ENCODE measurements at regions not wholly inside any gene's neighbourhood (a gene's known extent, or its start where the extent isn't known, plus 50 kb on each side); places are given as distances from the start of the nearest gene placed in this dataset.

DNA sequence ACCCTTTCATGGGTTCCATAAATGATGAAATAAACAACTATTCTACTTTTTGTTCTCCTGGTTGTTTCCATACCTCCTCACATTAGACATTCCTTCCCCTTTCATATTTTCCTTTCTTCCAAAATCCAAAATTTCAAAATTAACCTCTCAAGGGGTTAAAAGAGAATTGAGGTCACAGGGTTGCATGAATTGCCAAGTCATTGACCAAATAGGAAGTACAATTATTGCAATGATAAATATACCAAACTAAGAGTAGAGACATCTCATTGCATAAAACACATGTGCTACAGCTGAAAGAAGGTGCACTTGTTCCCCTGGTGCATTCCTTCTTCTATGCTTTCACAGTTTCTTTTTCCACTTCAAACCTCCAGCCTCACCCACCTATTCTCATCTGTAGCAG lies 136.1 kb downstream of the KCTD12 start:
- DNase-seq (ENCODE audit: low spot score) = no peak

DNA sequence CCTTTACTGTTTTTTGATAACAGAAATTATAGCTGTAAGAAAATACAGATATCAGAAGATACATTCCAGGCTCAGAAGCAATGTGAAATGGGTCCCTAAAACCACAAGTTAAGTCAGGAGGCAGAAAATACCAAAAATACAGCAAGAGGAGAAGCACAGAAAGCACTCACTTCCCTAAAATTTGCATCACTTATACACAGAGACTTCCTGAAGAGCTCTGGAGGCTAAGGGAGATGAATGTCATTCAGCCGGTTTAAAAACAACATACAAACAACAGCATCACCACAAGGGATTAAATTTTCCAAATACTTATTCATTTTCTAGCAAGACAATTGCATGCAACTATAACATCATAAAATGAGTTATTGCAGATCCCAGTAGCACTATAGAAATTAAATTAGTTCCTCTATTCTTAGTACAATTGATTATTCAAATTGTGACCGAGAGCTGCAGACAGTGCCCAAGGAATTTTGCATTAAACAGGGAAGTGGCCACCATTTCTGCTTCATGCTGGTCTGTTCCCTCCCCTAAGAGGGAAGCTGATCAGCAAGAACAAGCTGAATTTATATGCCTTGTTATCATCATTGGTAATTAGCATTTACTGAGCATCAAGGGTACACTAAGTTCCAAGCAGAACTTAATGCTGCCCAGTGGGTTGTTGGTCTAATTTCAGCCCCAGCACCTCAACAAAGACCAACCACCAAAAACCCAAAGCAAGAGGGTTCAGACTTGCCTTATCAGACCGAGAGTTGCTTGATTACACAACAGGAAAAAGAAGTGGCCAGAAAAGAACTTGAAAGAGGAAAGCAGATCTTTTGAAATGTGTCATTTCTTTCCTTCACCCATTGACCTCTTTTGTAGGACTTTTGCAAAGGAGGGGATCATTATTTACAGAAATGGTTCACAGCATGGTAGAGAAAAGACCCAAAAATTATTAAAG lies 140.7 kb downstream of the KCTD12 start:
- DNase-seq (ENCODE audit: low spot score) = no peak

DNA sequence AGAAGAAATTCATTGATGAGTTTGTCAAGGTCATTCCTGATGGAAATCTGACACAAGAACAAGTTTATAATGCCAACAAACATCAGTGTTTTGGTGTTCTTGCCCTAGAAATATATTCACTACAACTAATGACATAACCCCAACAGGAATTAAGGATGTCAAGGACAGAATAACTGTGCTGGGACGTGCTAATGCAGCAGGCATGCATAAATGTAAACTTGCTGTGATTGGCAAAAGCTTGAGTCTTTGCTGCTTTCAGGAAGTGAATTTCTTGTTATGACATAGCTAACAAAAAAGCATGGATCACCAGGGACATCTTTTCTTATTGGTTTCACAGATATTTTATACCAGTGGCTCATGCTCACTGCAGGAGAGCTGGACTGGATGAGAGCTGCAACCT lies 144.6 kb downstream of the KCTD12 start:
- no peak for DNase-seq (ENCODE audit: low spot score)

DNA sequence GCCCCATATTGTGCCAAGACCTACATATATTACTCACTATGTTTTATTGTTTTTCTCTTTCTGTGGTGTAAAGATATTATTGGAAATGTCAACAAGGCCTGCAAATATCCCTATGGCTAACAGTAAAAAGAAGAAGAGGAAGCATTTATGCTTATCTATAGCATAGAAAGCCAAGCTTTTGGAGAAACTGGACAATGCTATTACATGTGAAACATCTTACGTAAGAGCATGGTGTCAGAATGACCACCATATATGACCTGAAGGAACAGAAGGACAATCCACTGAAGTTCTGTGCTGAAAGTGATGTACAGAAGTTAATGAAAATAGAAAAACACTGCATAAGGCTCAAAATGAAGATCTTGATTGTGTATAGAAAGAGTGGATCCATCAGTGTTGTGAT lies 145.2 kb downstream of the KCTD12 start:
- DNase-seq (ENCODE audit: low spot score) = no peak

DNA sequence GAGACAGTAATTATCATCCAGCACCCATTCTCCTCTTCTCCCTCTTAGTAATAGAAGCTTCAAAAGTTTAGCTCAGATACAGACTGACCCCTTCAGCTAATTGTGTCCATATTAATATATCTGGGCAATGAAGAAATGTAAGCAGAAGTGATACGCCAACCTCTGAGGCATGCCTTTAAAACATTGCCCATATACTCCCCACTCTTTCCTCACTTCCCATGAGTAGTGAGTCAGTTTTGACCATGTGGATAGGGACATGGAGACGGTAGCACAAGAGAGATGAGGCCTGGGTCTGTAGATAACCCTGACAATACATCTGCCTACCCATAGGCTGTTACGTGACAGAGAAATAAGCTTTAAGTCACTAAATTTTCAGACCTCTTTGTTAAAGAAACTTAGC lies 147.6 kb downstream of the KCTD12 start:
- no peak for DNase-seq (ENCODE audit: low spot score)

DNA sequence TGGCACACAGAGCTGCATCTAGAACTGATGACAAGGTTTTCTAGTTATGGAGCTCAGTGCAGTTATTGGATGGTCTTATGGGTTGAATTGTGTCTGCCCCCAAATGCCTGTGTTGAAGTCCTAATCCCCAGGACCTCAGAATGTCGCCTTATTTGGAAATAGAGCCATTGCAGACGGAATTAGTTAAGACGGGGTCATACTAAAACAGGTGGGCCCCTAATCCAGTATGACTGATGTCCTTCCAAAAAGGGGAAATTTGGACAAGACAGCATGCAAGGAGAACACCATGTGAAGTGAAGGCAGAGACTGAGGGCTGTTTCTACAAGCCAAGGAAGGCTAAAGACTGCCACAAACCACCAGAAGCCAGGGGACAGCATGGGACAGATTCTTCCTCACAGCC lies 148.7 kb downstream of the KCTD12 start:
- DNase-seq (ENCODE audit: low spot score) = no peak

DNA sequence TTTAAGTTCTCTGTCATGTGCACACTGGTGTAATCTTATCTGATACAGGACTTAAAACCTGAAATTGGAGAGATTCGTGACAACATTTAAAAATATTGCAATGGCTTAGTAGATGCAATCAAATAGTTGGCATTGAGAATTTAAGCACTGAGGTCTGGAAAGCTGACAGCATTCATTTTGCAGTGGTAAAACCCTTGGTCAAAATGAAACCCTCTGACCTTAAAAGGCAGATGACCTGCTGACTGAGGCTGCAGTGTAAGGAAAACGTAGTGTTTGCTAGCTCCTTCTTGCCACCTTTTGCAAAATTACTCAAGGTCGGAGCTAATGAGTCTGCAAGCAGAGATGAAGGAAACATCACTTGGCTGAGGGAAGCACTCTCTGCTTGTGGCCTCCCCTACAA lies 150.6 kb downstream of the KCTD12 start:
- no peak for DNase-seq (ENCODE audit: low spot score)

DNA sequence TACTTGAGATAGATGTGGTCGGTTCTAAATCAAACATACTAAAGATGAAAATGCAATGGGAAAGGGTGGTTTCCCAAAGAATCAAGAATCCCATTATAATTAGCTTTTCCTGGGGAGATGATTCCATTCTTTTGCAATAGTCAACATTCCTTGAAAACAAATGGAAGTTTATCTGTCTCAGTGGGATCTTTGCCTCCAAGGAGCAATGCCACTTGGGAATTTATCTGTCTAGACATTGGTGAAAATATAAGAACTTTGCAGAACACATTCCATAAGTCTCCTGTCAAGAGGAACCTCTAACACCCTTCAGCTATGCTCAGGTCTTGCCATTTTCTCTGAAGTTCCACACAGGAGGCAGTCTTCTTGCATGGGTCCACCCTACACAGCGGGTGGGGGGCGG lies 152.5 kb downstream of the KCTD12 start:
- no peak for DNase-seq (ENCODE audit: low spot score)

DNA sequence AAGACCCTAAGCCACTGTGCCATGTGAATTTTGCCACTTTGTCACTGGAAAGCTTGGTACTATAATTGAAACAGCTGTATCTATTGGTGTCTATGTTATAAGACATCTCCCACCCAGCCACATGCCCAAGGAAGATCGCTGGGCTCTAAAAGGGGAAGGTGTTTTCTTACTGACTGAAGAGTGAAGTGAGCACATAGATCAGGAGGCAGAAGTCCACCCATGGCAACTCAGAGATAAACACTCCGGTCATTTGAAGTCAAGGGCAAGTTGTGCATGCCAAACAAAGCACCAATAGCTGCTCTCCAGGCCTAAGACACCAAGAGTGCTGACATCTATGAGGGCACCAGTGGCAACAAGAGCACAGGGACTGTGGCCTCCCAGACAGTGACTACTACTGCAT lies 153.8 kb downstream of the KCTD12 start:
- no peak for DNase-seq (ENCODE audit: low spot score)

DNA sequence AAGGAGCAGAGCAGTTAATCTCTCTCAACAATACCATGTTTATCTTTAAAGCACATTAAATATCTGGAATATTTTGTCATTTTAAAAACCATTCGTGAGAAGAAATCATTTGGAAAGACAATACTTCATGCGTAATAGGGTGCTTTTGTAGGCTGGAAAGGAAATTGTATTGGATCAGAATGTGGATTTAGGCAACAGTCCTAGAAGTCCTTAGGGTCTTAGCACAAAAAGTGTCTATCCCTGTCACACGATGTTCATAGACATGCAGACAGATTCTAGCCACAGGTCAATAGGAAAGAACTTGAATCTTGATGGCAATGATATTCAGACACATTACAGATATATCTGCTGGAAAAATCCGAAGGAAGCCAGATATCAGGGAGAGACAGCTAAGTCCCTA lies 156.0 kb downstream of the KCTD12 start:
- DNase-seq (ENCODE audit: low spot score) = no peak

DNA sequence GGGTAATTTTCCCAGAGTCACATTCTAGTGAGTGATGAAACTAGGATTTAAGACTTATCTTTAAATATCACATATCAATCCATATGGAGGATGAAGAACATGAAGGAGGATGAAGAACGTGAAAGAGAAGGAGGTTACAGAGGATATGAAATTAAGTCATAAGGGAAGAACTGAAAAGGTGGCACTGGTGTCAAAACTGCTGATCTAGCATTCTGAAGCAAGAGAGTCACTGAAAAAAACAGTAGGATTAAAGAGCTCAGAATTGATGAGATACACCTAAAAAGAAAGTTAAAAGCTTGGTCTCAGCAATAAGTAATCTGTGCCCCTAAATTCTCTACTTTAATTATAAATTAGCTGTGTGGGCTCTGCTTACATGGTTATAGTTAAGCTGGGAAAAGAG lies 156.5 kb downstream of the KCTD12 start:
- DNase-seq (ENCODE audit: low spot score) = no peak

DNA sequence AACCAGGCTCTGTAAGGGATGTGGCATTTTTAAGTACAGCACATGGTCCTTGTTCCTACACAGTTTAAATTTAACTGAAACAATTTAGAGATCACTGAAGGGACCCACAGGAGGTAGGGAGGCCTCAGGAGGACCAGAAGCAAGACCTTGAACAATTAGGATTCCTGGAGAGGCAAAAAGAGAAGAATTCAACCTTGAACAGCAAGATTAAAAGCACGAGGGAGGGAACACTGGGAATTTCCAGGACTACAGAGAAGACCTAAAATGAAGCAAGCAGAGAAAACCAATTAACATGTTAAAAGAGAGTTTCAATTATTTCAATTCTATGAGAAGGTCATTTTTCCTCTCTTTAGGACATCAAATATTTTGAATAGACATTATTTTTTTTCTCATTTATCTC lies 160.3 kb downstream of the KCTD12 start:
- no peak for DNase-seq (ENCODE audit: low spot score)

DNA sequence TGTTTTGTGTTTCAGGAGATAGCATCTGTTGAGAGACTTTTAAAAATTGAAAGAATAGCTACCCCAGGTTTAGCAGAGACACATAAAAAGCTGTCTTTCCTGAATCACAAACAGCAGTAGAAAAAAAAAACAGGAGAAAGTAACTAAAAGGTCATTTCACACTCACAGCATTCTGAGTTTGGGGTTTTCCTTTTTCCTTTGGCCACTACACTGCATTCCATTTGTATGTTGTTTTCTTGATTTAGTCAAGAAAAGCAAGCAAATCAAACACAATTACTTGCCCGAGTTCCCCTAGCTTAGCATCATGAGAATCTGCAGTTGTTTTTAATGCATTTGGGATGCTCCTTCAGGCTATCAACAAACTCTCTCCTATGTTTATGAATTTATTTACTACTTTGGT lies 161.0 kb downstream of the KCTD12 start:
- DNase-seq (ENCODE audit: low spot score) = no peak

DNA sequence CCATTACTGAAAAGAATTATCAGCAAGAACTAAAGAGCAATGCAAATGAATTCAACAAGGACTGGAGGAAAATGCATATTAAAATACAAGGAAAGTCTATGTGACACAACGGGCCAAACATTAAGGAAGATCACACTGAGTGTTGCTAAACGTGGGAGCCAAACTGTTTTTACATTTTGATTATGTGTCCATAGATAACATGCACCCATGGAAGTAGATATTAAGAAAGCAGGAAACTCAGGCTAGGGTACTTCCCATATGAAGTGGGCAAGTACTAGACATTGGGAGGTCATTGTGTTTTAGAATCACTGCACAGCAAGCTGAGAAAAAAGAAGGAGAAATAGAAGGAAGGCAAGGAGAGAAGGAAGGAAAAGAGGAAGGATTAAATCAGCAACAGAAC lies 161.8 kb downstream of the KCTD12 start:
- DNase-seq (ENCODE audit: low spot score) = no peak

DNA sequence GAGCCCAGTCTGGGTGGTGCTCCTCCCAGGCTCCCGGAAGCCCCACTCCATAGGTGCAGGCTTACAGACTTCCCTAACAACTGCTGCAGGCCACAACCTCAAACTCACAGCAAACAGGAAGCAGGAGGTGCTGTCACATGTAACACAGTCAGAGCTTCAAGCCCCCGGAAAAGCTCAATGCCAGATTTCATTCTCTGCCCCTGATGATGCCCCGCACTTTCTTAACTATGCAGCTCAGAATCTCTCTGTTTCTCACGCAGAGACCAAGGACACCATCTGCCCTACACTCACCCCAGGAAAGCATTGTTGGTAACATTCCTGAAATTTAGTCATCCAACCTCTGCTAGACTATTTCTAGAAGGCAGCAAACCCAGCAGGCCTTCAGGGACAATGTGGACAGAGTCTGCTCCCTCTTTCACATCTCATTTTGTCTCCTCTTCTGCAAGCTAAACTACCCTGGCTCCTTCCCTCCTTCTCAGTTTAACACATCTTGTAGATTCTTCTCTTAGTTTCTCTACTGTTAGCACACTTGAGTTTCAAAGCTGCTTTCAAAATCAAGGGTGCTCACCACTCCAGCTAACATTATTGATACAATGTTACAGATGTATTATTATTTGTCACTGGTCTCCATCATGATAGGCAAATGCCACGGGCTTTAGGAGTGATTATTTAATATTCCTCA lies 162.5 kb downstream of the KCTD12 start:
- no peak for DNase-seq (ENCODE audit: low spot score)

DNA sequence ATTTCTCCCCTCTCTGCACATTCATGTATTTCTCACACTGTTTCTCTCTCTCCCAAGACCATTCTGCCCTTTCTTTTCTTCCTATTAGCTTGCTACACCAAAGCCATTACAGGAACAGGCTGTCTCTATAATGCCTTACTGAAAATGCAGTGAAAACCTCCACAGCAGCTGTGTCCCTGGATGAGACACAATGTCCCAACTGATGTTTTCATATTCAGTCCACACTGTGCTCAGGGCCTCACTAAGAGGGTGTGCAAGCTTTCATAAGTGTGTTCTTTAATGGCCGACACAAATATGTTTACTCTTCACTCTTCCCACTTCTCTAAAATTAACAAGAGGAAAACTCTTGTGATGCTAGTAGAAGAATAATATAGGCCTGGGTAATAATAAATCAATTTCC lies 163.4 kb downstream of the KCTD12 start:
- no peak for DNase-seq (ENCODE audit: low spot score)

DNA sequence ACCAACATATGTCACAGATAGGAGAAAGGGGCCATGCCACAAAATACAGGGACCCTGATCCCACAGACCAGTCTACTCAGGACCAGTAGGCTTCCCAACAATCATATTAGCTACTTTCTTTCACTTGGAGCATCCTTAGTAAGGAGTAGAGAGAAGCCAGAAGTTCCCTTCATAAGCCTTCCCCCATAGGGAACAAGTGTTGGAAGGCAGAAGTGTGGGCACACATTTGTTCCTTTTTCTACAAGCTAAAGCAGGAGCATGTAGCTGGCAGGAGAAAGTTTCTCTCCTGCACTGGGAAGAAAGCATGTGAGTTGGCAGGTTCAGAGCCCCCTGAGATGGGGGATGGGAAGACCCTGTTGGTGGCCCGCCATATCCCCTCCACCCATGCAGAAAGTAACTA lies 165.4 kb downstream of the KCTD12 start:
- no peak for DNase-seq (ENCODE audit: low spot score)

DNA sequence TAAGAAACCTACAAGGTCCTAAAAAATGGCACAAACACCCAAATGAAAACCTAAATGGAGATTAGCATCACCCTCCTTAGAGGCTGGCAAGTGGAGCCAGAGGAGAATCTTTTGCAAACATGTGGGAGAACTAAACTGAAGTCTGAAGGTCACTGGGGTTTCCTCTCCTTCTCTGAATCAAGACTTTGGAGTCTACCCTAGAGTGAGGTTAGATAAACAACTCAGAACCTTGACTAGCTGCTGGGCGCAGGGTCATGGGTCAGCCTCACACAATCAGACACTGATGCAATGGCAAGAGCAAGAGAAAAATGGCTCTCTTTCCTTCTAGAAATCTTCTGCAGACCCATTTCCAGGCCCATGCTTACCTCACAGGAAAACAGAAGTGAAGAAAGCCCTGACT lies 165.8 kb downstream of the KCTD12 start:
- no peak for DNase-seq (ENCODE audit: low spot score)

DNA sequence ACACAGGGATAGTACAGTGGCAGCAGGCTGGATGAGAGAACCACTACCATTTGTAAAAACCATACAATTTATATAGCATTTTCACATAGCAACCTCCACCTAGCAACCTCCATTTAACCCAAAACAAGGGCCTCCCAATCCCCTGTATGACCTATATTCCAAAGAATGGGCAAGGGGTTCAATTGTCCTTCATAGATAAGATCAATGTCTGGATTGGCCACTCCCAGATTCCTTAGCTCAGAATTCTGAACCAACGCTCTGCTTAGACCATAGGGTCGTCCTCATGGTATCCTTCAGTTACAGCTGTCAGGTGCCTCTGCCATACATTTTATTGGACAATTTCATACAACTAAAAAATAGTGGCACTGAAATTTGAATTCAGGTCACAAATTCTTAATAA lies 166.2 kb downstream of the KCTD12 start:
- DNase-seq (ENCODE audit: low spot score) = no peak

DNA sequence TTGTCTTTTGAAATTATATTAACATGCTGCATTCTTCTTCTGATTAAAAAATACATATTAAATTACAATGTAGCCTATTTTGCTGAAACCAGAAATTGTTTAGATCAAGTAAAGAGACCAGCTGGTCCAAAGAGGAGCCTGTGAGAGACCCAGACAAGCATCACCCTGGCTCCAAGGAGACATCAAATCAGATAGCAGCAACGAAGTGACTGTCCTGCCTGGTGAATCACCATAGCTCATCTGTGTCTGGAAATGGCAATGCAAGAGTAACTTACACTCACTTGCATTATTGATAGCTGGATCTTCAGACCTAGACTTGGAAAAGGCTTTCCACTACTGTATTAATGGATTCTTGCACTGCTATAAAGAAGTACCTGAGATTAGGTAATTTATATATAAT lies 169.1 kb downstream of the KCTD12 start:
- no peak for DNase-seq (ENCODE audit: low spot score)

DNA sequence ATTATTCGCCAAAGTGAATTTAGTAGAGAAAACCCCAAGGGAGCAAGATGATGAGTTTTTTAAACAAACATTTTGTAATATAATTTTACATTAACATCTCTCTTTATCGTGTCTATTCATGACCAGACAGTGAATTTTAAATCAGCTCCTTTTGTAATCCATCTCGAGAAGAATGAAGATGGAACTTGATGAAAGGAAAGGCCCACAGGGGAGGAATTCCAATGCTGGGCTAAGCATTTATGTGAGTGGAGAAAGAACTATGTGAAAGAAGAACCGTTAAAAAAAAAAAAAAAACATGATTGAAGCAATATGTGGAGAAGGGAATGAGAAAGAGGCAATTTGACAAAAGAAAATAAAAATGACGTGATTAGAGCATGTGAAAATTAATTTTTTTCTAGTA lies 170.6 kb downstream of the KCTD12 start:
- no peak for DNase-seq (ENCODE audit: low spot score)

DNA sequence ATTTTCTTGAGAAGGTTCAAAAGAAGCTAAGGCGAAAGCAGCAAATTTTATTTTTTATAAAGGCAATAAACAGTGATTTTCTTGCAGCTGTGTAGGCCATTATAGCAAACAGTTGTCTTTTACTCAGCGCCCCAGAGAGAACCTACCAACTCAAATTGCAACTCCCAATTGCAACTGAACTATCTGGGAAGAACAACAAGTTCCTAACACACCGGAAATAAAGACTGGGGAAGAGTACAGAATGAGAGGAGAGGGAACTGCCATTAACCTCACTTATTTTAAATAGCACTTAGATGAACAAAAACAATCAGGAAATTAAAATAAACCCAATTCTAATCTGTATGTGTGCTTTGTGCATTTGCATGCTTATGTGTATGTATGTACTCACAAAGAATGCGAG lies 171.1 kb downstream of the KCTD12 start:
- no peak for DNase-seq (ENCODE audit: low spot score)

DNA sequence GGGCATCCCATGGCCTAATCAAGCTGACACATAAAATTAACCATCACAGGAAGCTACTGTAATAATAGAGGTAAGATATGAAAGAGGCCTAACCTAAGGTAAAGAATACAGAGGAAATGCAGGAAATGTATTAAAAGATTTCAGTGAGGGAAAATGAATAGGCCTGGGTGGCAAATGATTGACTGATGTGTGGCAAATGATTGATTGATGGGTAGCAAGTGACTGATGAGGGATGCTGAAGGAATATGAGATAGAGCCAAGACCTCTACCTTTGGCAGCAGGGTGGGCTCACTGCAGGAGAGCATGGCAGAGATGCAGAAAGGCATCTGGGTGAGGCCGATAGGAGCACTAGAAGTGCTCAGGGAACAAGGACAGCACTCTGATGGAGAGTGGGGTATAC lies 172.9 kb downstream of the KCTD12 start:
- no peak for DNase-seq (ENCODE audit: low spot score)
